ENCODE measurements at regions not wholly inside any gene's neighbourhood (a gene's known extent, or its start where the extent isn't known, plus 50 kb on each side); places are given as distances from the start of the nearest gene placed in this dataset.

DNA sequence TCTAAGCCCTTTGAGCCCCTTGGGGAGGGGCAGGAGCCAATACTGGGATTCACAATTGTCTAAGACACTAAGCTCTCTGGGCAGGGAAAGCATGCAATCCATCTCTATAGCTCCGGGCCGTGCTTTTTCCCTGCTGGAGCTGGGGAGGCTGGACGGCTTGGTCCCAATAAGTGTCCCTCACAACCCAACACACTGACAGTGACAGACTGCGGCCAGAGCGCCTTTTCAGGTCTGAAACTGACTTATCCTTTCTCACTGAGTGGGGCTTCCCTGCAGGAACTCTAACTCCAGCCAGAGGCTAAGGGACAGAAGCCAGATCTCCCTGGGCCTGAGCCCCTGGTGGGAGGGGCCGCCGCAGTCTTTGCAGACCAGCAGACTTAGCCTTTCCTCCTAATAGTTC lies 146.6 kb upstream of the PBDC1 start:
- Mint-ChIP-seq H3K36me3 (no peaks in the 10 kb centered on the region), H3K27ac (no peak overlapping the region), H3K4me1 (no peaks in the 10 kb centered on the region), H3K27me3 (no peaks in the 10 kb centered on the region), H3K9me3 (peaks cover 0 to 3% (median 0%) of the 10 kb centered on the region in 7 donors), H3K4me3 (no peak overlapping the region)
- DNase-seq (no peak), ATAC-seq (ENCODE audit: low read depth in 2 of 2) (no peak)

DNA sequence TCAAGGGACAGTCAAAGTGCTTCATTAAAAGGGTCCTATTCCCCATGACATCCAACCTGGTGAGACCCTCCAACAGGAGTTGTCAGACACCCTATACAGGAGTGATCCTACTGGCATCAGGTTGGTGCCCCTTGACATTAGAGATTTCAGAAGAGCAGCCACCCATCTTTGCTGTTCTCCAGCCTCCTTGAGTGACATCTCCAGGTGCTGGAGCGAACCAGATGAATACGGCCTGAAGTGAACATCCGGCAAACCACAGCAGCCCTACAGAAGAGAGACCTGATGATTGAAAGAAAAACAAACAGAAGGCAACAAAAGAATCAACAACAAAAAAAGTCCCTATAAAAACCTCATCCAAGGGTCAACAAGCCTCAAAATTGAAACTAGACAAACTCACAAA lies 146.1 kb upstream of the PBDC1 start:
- H3K4me1 Mint-ChIP-seq, result no peaks in the 10 kb centered on the region
- peaks cover 0 to 3% (median 0%) of the 10 kb centered on the region in 7 donors for H3K9me3 Mint-ChIP-seq
- DNase-seq, result no peak
- H3K27me3 Mint-ChIP-seq, result no peaks in the 10 kb centered on the region
- no peak overlapping the region for H3K27ac Mint-ChIP-seq
- no peaks in the 10 kb centered on the region for H3K36me3 Mint-ChIP-seq
- H3K4me3 Mint-ChIP-seq, result no peak overlapping the region
- ATAC-seq (ENCODE audit: low read depth in 2 of 2), result no peak

DNA sequence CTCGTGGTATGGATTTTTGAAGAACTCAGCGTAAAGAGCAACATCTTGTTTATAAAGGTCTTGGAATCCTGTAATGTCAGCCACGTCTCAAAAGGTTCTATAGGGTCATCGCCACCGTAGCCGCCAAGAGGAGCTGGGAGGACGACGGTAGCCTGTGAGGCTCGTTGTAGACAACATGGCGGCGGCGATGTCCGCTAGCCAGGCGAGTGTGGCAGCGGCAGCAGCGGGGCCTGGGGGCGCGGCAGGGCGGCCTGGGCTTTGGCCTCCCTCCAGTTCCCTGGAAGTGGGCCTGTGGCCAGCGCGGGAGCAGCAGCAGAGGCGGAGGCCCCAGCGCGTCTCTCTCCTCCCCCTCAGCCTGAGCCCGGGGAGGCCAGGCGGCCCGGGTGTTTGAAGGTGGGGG lies 143.5 kb upstream of the PBDC1 start:
- no peak overlapping the region for H3K27ac Mint-ChIP-seq
- DNase-seq (no peak), ATAC-seq (ENCODE audit: low read depth in 2 of 2) (no peak)
- H3K4me1 Mint-ChIP-seq, result no peaks in the 10 kb centered on the region
- no peaks in the 10 kb centered on the region for H3K27me3 Mint-ChIP-seq
- H3K36me3 Mint-ChIP-seq, result no peaks in the 10 kb centered on the region
- H3K9me3 Mint-ChIP-seq, result peaks cover 0 to 7% (median 2%) of the 10 kb centered on the region in 7 donors
- no peak overlapping the region for H3K4me3 Mint-ChIP-seq

DNA sequence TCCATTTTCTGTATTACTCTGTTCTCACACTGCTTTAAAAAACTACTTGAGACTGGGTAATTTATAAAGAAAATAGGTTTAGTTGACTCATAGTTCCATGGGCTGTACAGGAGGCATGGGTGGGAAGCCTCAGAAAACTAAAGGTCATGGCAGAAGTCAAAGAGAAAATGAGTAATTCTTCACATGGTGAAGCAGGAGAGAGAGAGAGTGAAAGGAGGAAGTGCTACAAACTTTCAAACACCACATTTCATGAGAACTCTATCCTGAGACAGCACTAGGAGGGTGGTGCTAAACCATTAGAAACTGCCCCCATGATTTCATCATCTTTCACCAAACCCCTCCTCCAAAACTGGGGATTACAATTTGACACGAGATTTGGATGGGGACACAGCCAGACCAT lies 108.0 kb upstream of the PBDC1 start:
- H3K9me3 Mint-ChIP-seq, result peaks cover 0 to 29% (median 7%) of the 10 kb centered on the region in 7 donors
- ATAC-seq (ENCODE audit: low read depth in 2 of 2) (no peak), DNase-seq (no peak)
- H3K4me1 Mint-ChIP-seq, result no peaks in the 10 kb centered on the region
- H3K27me3 Mint-ChIP-seq, result peaks cover 0 to 19% (median 0%) of the 10 kb centered on the region in 3 donors
- H3K27ac Mint-ChIP-seq, result no peak overlapping the region
- no peak overlapping the region for H3K4me3 Mint-ChIP-seq
- no peaks in the 10 kb centered on the region for H3K36me3 Mint-ChIP-seq

DNA sequence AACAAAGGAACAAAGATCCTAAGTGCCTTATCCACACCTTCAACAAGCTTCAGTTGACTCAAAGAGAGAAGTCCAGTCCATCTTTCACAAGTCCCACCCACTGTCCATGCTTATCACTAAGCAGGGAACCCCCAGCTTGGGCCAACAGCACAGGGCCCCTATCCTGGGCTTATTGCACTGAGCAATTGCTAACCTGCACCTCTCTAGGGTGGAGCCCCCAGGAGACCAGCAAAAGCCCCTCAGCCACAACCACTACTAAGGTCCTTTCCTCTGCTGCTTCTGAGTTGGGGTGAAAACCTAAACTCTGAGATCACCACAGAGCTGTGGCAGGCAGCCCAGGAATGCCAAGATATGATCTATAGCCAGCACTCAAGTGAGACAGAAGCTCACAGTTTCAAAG lies 96.7 kb upstream of the PBDC1 start:
- Mint-ChIP-seq H3K4me3 (no peak overlapping the region), H3K4me1 (no peaks in the 10 kb centered on the region), H3K27me3 (peaks cover 0 to 10% (median 0%) of the 10 kb centered on the region in 3 donors), H3K36me3 (no peaks in the 10 kb centered on the region), H3K9me3 (peaks cover 0 to 7% (median 0%) of the 10 kb centered on the region in 7 donors), H3K27ac (no peak overlapping the region)
- no peak for DNase-seq
- no peak for ATAC-seq (ENCODE audit: low read depth in 2 of 2)

DNA sequence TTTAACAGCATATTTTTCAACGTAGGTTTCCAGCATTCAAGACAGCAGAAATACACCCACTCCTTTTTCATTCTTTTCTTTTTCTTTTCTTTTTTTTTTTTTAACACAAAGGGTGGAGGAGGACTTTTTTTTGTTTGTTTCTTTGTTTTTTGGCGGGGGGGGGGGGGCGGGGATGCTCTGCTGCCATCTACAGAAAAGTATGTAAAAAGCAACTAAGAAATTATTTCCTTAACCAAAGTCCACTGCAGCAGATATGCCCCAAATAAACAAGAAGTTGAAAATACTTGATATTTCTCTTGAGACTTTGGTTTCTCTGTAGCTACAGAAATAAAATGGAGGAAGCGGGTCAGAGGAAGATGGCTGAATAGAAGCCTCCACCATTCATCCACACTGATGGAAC lies 63.2 kb upstream of the PBDC1 start:
- peaks cover 0 to 18% (median 4%) of the 10 kb centered on the region in 3 donors for H3K27me3 Mint-ChIP-seq
- DNase-seq, result no peak
- peaks cover 0 to 4% (median 0%) of the 10 kb centered on the region in 7 donors for H3K9me3 Mint-ChIP-seq
- H3K4me1 Mint-ChIP-seq, result no peaks in the 10 kb centered on the region
- no peak overlapping the region for H3K4me3 Mint-ChIP-seq
- no peak for ATAC-seq (ENCODE audit: low read depth in 2 of 2)
- no peaks in the 10 kb centered on the region for H3K36me3 Mint-ChIP-seq
- no peak overlapping the region for H3K27ac Mint-ChIP-seq
